BJ (cell line): ENCODE measurements at regions not wholly inside any gene's neighbourhood (a gene's known extent, or its start where the extent isn't known, plus 50 kb on each side); places are given as distances from the start of the nearest gene placed in this dataset.
"Not testable (repeated sequence)": the region's sequence is repeated elsewhere in the genome, so short reads cannot be mapped to it uniquely, and the experiment has no call there.

ENCODE experiments used
- CTCF ChIA-PET: fragments of 350-600 bp; formaldehyde crosslinking; extraction: SDS; loops from one replicate; lab custom pipeline; 2021; ENCODE audit warnings: antibody characterized with exemption, inconsistent platforms; lab: Yijun Ruan, JAX
- POLR2A ChIA-PET: fragments of 300-600 bp; sonication (Branson Sonifier 250); formaldehyde crosslinking; extraction: SDS; loops from one replicate; lab custom pipeline; 2021; ENCODE audit warnings: antibody characterized with exemption; lab: Charles Lee
- DNase-seq: peaks from one replicate; pipeline ENCODE4 v3.0.0-alpha.2; 2011; ENCODE audit warnings: low read depth
- H3K27me3 ChIP-seq: 2 replicates; pipeline ENCODE4 v1.6.0; 2011; ENCODE audit warnings: low read length; ENCODE audit not compliant: control insufficient read depth, insufficient read depth
- H3K36me3 ChIP-seq: 2 replicates; pipeline ENCODE4 v1.5.1; 2011; ENCODE audit warnings: low read length; ENCODE audit not compliant: control insufficient read depth, insufficient read depth
- H3K4me3 ChIP-seq: 2 replicates; pipeline ENCODE4 v1.5.1; 2011; ENCODE audit warnings: low read depth, mild to moderate bottlenecking, control low read depth, low read length
- TF ChIP-seq, protein P1 (sequence below): IDR thresholded peaks from 2 replicates; pipeline ENCODE4 v1.5.1; 2011; ENCODE audit warnings: low read depth, mild to moderate bottlenecking, control low read depth, inconsistent platforms, low read length, moderate library complexity; ENCODE audit not compliant: insufficient read depth

DNA sequence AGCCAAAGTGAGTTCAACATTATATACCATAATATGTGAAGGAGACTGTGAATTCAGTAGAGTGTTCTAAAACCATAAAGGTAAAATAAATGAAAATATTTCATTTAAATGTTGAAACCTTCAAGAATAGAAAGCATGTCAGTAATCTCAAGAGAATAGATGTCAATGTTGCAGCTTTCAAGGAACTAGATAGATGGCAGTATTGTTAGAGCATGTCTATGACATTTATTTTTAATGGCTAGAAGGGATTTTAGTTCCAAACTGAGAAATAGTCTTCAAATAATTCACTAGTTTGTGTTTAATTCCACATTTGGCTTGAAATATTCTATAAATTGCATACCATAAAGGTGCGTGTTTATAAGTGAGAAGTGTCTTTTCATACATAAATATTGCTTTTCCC is 326.5 kb downstream of the FLRT2 start:
- TF ChIP-seq, protein P1, sequence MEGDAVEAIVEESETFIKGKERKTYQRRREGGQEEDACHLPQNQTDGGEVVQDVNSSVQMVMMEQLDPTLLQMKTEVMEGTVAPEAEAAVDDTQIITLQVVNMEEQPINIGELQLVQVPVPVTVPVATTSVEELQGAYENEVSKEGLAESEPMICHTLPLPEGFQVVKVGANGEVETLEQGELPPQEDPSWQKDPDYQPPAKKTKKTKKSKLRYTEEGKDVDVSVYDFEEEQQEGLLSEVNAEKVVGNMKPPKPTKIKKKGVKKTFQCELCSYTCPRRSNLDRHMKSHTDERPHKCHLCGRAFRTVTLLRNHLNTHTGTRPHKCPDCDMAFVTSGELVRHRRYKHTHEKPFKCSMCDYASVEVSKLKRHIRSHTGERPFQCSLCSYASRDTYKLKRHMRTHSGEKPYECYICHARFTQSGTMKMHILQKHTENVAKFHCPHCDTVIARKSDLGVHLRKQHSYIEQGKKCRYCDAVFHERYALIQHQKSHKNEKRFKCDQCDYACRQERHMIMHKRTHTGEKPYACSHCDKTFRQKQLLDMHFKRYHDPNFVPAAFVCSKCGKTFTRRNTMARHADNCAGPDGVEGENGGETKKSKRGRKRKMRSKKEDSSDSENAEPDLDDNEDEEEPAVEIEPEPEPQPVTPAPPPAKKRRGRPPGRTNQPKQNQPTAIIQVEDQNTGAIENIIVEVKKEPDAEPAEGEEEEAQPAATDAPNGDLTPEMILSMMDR = no peak
- Histone ChIP-seq H3K36me3 (no peaks in the 10 kb centered on the region), H3K4me3 (no peak overlapping the region), H3K27me3 (no peaks in the 10 kb centered on the region)
- DNase-seq = no peak
- ChIA-PET CTCF (no interaction called here), POLR2A (no interaction called here)

DNA sequence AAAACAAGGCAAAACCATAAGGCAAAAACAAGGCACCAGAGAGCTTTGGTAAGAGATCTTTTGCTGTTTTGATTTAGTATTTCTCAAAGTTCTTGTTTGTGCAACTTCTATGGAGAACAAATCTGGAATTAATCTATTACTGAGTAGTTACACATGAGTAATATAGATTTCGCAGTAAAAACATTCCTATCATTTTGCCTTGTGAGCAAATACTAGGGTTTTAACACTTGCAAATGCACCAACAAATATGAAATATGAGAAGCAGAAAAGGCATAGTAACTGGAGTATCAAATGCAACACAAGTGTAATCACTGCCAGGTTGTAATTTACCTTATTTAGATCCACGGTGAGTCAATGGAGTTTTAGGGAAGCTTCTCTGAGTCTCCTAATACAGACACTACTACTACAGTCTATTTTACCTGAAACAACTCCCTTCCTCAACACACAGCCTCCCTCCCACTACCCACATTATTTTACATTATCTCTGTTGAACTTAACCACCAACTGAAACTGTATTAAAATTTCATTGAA is 324.1 kb downstream of the FLRT2 start:
- ChIA-PET CTCF (no interaction called here), POLR2A (no interaction called here)
- H3K27me3 ChIP-seq = no peaks in the 10 kb centered on the region
- no peaks in the 10 kb centered on the region for H3K36me3 ChIP-seq
- DNase-seq = no peak
- TF ChIP-seq, protein P1 = no peak
- no peak overlapping the region for H3K4me3 ChIP-seq

DNA sequence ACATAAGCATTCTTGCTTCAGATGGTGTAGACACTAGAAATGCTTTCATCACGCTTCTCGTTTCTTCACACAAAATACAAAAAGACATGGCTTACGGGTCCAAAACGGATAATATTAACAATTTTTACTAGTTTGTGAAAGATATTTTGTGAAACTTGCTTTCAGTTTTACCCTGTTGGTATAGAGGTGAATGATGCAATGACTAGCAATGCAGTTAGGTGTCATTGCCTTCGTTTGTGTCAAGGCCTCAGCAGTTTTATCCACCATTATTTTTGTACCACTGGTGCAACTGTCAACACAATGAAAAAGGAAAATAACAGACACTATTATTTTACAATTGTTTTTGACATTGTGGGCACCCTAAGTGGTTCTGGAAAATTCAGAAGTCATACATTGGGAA is 323.0 kb downstream of the FLRT2 start:
- CTCF ChIA-PET = no interaction called here
- Histone ChIP-seq H3K36me3 (no peaks in the 10 kb centered on the region), H3K27me3 (no peaks in the 10 kb centered on the region), H3K4me3 (no peak overlapping the region)
- no peak for DNase-seq
- POLR2A ChIA-PET = no interaction called here
- TF ChIP-seq, protein P1 = no peak

DNA sequence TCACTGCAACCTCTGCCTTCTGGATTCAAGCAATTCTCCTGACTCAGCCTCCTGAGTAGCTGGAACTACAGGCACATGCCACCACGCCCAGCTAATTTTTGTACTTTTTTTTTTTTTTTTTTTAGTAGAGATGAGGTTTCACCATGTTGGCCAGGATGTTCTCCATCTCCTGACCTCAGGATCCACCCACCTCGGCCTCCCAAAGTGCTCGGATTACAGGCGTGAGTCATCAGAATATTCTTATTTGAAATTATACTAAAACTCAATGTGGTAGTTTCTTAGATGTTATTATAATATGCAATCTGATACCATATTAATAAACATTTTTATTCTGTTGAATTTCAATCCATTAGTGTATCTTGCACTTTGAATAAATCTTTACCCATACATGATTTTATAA is 322.2 kb downstream of the FLRT2 start:
- DNase-seq, POLR2A ChIA-PET, CTCF ChIA-PET, H3K27me3 ChIP-seq, H3K36me3 ChIP-seq, H3K4me3 ChIP-seq: not testable (repeated sequence)

DNA sequence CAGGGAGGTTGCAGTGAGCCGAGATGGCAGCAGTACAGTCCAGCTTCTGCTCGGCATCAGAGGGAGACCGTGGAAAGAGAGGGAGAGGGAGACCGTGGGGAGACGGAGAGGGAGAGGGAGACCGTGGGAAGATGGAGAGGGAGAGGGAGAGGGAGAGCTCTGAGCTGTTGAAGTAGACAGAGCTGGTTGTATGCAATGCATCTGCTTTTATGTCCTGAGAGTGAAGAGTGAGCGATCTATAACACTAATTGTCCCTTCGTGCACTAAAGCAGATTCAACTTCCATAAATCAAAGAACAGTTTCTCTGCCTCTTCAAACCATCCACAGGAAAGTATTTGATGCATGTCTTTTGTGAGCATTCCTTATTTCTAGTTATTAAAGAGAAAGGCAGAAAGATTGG is 300.6 kb downstream of the FLRT2 start:
- DNase-seq, H3K4me3 ChIP-seq, H3K36me3 ChIP-seq, POLR2A ChIA-PET, H3K27me3 ChIP-seq, CTCF ChIA-PET: not testable (repeated sequence)

DNA sequence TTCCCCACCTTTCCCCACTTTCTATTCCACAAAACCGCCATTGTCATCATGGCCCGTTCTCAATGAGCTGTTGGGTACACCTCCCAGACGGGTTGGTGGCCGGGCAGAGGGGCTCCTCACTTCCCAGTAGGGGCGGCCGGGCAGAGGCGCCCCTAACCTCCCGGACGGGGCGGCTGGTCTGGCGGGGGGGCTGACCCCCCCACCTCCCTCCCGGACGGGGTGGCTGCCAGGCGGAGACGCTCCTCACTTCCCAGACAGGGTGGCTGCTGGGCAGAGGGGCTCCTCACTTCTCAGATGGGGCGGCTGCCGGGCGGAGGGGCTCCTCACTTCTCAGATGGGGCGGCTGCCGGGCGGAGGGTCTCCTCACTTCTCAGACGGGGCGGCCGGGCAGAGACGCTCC is 299.7 kb downstream of the FLRT2 start:
- H3K4me3 ChIP-seq, H3K27me3 ChIP-seq, H3K36me3 ChIP-seq, CTCF ChIA-PET, DNase-seq, POLR2A ChIA-PET: not testable (repeated sequence)

DNA sequence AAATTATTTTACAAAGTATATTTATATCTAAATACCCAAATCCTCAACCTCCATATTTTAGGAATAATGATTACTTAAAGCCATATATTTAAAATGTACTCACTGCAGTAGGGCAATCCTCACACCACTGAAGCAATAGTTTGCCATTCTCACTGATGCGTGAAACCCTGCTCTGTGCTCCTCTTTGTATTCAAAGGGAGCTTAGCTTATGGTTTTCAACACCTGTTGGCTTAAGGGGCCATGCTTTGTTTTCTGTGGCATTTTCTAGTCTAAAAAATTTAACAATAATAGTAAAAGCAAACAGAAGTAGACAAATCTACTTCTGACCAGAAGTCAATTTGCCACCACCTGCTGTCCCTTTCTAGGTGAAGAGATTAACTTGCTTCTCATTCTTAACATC is 294.6 kb downstream of the FLRT2 start:
- ChIA-PET CTCF (interaction anchor here (1.2 kb wide), 1 partner anchor 13 kb away, joined by 4 read pairs; no protein-coding TSS in a partner anchor), POLR2A (no interaction called here)
- Histone ChIP-seq H3K36me3 (no peaks in the 10 kb centered on the region), H3K27me3 (no peaks in the 10 kb centered on the region), H3K4me3 (no peak overlapping the region)
- DNase-seq = no peak
- TF ChIP-seq, protein P1 = no peak
